ENCODE measurements at regions not wholly inside any gene's neighbourhood (a gene's known extent, or its start where the extent isn't known, plus 50 kb on each side); places are given as distances from the start of the nearest gene placed in this dataset.

DNA sequence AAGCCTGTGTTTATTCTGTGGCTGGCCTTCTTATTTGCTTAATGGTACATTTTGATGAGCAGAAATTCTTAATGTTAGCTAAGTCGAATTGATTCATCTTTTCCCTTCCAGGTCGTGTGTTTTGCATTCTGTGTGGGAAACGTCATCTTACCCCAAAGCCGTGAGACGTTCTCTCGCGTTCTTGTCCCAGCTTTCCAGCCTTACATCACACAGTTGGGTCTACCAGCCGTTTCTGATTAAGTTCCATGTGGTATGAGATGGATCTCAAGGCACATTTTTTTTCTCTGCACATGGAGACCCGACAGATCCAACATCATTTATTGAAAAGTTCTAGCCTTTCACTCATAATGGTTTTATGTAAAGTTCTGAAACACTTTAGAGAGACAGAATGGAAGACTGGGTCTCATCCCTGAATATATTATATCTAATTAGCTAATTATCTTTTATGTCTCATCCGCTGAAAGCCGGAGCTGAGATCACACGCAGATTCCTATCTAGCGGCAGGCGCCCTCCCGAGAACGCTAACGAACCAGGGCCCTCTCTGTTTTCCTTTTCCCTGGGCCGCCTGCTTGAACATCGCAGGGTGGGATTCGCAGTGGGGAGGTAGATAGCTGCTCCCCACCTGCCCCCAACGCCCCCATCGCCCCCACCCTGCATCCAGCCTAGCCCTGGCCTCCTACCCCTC lies 1162.2 kb downstream of the BRD1 start:
- TF ChIP-seq MYC (IDR thresholded peaks at IDR 0.05; ENCODE audit: low read depth, low read length): no peak
- TF ChIP-seq, protein P1, sequence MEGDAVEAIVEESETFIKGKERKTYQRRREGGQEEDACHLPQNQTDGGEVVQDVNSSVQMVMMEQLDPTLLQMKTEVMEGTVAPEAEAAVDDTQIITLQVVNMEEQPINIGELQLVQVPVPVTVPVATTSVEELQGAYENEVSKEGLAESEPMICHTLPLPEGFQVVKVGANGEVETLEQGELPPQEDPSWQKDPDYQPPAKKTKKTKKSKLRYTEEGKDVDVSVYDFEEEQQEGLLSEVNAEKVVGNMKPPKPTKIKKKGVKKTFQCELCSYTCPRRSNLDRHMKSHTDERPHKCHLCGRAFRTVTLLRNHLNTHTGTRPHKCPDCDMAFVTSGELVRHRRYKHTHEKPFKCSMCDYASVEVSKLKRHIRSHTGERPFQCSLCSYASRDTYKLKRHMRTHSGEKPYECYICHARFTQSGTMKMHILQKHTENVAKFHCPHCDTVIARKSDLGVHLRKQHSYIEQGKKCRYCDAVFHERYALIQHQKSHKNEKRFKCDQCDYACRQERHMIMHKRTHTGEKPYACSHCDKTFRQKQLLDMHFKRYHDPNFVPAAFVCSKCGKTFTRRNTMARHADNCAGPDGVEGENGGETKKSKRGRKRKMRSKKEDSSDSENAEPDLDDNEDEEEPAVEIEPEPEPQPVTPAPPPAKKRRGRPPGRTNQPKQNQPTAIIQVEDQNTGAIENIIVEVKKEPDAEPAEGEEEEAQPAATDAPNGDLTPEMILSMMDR (IDR thresholded peaks at IDR 0.05; ENCODE audit: low read depth, low read length): no peak
- no peak for TF ChIP-seq POLR2A (IDR thresholded peaks at IDR 0.05; ENCODE audit: extremely low read depth, insufficient read length)
- TF ChIP-seq, protein P2, sequence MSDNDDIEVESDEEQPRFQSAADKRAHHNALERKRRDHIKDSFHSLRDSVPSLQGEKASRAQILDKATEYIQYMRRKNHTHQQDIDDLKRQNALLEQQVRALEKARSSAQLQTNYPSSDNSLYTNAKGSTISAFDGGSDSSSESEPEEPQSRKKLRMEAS (IDR thresholded peaks at IDR 0.05; ENCODE audit: low read depth, low read length): no peak
- DNase-seq (ENCODE audit: low read depth): no peak
- H3K4me3 ChIP-seq (ENCODE audit: low read depth, low read length): no peak overlapping the region

DNA sequence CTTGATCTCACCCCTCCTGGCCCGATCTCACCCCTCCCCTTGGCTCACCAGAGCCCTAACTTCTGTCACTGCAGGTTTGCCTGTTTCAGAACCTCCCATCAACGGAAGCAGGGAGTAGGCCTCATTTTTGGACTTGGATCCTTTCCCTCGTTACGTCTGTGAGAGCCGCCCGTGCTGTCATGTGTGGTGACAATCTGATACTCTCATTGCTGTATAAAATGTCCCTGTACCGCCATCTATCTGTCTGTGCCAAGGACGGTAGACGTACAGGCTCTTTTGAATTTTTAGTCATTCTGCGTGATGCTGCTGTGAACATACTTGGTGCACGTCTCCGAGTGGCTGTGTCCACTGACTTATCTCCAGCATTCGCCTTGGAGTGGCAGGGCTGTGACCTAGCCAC lies 1163.1 kb downstream of the BRD1 start:
- DNase-seq (ENCODE audit: low read depth): no peak
- H3K4me3 ChIP-seq (ENCODE audit: low read depth, low read length): no peak overlapping the region
- TF ChIP-seq POLR2A (IDR thresholded peaks at IDR 0.05; ENCODE audit: extremely low read depth, insufficient read length): no peak
- TF ChIP-seq, protein P1 (IDR thresholded peaks at IDR 0.05; ENCODE audit: low read depth, low read length): no peak
- TF ChIP-seq MYC (IDR thresholded peaks at IDR 0.05; ENCODE audit: low read depth, low read length): no peak
- TF ChIP-seq, protein P2 (IDR thresholded peaks at IDR 0.05; ENCODE audit: low read depth, low read length): no peak

DNA sequence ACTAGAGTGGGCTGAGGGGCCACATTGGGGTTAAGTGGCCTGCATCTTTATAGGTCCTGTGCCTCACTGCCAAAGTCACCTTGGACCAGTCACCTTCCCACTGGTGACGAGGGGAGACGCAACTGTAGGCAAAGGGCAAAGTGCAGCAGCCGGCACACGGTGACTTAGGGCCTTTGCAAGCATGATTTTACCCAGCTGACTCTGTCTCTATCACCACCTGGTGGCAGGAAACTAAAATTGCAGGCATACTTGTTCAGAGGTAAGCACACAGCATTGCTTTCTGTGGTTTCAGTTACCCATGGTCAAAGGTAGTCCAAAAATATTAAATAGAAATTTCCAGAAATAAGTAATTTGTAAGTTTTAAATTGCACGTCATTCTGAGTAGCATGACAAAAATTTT lies 1164.4 kb downstream of the BRD1 start:
- TF ChIP-seq POLR2A (IDR thresholded peaks at IDR 0.05; ENCODE audit: extremely low read depth, insufficient read length): no peak
- TF ChIP-seq, protein P1 (IDR thresholded peaks at IDR 0.05; ENCODE audit: low read depth, low read length): peak; percentile 61
- TF ChIP-seq MYC (IDR thresholded peaks at IDR 0.05; ENCODE audit: low read depth, low read length): no peak
- DNase-seq (ENCODE audit: low read depth): peak; percentile 72
- no peak overlapping the region for H3K4me3 ChIP-seq (ENCODE audit: low read depth, low read length)

DNA sequence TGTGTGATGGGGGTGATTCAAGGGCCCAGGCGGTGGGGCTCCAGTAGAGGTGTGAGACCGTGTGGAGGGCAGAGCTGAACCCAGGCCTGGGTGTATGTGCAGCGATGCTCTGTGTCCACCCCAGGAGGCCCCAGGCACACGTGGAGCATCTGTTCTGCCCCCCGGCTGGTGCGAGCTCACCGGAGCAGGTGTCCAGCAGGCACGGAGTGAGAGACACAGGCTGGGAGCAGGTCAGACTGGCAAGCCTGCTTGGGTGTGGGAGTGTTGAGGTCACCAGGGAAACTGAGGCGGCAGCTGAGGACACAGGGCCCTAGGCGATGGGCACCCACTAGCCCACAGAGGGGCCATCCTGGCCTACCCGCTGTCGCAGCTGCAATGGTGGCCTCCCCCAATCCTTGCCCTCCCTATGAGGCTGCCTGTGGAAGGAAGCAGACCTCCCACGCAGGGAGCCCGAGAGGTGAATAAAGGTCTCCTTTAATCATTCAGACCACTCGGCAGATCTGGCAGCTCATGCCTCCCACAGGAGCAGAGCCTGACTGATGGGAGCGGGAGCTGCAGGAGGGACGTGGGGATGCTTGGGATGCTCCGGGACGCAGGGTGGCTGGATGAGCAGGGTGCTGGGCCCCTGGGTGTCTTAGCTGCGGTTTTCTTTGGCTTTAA lies 1165.1 kb downstream of the BRD1 start:
- no peak for DNase-seq (ENCODE audit: low read depth)
- no peak overlapping the region for H3K4me3 ChIP-seq (ENCODE audit: low read depth, low read length)
- TF ChIP-seq, protein P2 (IDR thresholded peaks at IDR 0.05; ENCODE audit: low read depth, low read length): no peak
- TF ChIP-seq POLR2A (IDR thresholded peaks at IDR 0.05; ENCODE audit: extremely low read depth, insufficient read length): no peak
- TF ChIP-seq, protein P1 (IDR thresholded peaks at IDR 0.05; ENCODE audit: low read depth, low read length): no peak
- TF ChIP-seq MYC (IDR thresholded peaks at IDR 0.05; ENCODE audit: low read depth, low read length): no peak

DNA sequence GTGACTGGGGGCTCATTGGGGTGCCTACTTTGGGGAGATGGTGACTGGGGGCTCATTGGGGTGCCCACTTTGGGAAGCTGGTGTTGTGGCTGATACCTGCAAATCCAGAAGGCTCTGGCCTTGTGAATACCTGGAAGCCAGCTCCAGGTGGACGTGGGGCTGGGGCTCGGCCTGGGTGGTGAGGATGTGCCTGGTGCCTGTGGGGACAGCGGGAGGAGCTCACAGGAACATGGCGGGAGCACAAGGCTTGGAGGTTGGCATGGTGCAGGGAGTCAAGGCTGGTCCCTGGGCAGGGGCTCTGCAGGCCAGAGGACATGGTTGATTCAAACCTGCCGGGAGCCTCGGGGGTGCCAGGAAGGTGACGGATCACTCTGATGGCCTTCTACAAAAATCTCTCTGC lies 1165.7 kb downstream of the BRD1 start:
- TF ChIP-seq, protein P1 (IDR thresholded peaks at IDR 0.05; ENCODE audit: low read depth, low read length): no peak
- TF ChIP-seq POLR2A (IDR thresholded peaks at IDR 0.05; ENCODE audit: extremely low read depth, insufficient read length): no peak
- TF ChIP-seq MYC (IDR thresholded peaks at IDR 0.05; ENCODE audit: low read depth, low read length): no peak
- TF ChIP-seq, protein P2 (IDR thresholded peaks at IDR 0.05; ENCODE audit: low read depth, low read length): no peak
- no peak overlapping the region for H3K4me3 ChIP-seq (ENCODE audit: low read depth, low read length)
- no peak for DNase-seq (ENCODE audit: low read depth)

Measured in NB4 (cell line).